ENCODE measurements at regions not wholly inside any gene's neighbourhood (a gene's known extent, or its start where the extent isn't known, plus 50 kb on each side); places are given as distances from the start of the nearest gene placed in this dataset.

DNA sequence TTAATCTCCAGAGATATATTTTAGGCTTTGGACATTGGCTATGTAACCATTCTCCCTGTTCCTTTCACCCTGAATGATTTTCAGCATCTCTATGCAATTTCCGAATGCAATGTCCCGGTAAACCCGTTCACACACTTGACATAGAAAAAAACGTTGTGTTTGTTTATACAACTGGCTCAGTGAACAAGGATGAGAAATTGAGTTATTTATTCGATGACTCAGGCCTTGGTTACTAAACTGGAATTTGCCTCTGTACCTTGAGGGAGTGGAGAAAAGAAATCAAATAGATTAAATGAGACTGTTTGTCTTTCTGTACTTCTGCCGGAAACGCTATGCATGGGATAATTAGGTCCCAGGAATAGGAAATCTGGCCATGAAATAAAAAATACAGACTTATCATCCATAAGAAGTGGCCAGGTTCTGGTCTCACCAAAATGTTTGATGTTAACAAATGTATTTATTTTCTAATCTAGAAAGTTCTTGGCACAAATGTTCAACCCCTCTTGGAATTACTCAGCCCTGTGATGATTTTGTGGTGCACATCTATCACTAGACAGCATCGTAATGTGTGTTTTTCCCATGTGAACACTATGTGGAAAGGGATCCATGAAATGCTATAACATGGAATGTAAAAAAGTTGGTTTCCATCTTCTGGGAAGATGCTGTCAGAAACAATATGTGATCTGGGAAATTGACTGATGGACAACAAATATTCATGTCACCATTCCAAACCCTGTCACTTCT is 253.9 kb downstream of the DUSP10 start:
- no peak for TF ChIP-seq ZFX (IDR thresholded peaks at IDR 0.05)
- TF ChIP-seq, protein P1, sequence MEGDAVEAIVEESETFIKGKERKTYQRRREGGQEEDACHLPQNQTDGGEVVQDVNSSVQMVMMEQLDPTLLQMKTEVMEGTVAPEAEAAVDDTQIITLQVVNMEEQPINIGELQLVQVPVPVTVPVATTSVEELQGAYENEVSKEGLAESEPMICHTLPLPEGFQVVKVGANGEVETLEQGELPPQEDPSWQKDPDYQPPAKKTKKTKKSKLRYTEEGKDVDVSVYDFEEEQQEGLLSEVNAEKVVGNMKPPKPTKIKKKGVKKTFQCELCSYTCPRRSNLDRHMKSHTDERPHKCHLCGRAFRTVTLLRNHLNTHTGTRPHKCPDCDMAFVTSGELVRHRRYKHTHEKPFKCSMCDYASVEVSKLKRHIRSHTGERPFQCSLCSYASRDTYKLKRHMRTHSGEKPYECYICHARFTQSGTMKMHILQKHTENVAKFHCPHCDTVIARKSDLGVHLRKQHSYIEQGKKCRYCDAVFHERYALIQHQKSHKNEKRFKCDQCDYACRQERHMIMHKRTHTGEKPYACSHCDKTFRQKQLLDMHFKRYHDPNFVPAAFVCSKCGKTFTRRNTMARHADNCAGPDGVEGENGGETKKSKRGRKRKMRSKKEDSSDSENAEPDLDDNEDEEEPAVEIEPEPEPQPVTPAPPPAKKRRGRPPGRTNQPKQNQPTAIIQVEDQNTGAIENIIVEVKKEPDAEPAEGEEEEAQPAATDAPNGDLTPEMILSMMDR (conservative IDR thresholded peaks at IDR 0.05): no peak
- no peak overlapping the region for H3K27ac ChIP-seq

- no peak overlapping the region for H3K27ac ChIP-seq
- no peak for TF ChIP-seq ZFX (IDR thresholded peaks at IDR 0.05)
- TF ChIP-seq, protein P1 (conservative IDR thresholded peaks at IDR 0.05): no peak
These were observed 253.3 kb downstream of the DUSP10 start for GRCh38 chr1:221488550-221488949.

- H3K27ac ChIP-seq: no peak overlapping the region
- TF ChIP-seq, protein P1 (conservative IDR thresholded peaks at IDR 0.05): no peak
- no peak for TF ChIP-seq ZFX (IDR thresholded peaks at IDR 0.05)
These were observed 247.2 kb downstream of the DUSP10 start for GRCh38 chr1:221494670-221495069.

- H3K27ac ChIP-seq: no peak overlapping the region
- no peak for TF ChIP-seq ZFX (IDR thresholded peaks at IDR 0.05)
- TF ChIP-seq, protein P1 (conservative IDR thresholded peaks at IDR 0.05): no peak
These were observed 244.8 kb downstream of the DUSP10 start for GRCh38 chr1:221497046-221497445.

GRCh38 chr1:221503268-221503667 is 238.6 kb downstream of the DUSP10 start:
- TF ChIP-seq, protein P1 (conservative IDR thresholded peaks at IDR 0.05): no peak
- no peak for TF ChIP-seq ZFX (IDR thresholded peaks at IDR 0.05)
- no peak overlapping the region for H3K27ac ChIP-seq

DNA sequence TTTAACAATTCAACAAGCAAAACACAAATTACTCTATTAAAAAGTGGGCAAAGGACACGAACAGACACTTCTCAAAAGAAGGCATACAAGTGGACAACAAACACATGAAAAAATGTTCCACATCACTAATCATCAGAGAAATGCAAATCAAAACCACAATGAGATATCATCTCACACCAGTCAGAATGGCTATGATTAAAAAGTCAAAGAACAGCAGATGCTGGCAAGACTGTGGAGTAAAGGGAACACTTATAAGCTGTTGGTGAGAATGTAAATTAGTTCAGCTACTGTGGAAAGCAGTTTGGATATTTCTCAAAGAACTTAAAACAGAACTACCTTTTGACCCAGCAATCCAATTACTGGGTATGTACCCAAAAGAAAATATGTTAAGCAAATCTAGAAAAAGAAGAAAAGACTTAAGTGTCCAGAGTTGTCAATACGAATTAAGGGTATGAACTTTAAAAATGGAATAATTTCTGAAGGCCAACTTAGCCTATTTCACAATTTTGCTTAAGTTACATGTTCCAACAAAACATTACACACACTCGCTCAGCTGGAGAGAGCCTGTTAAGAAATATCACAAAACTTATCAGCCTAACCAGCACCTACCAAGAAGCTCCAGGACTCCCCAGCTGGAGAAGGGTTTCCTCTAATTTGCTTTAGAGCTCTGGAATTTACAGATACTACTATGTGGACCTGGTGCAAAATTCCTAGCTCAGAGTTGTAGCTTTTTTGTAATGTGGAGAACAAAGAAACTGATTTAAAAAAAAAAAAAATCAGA is 232.1 kb downstream of the DUSP10 start:
- no peak overlapping the region for H3K27ac ChIP-seq
- no peak for TF ChIP-seq ZFX (IDR thresholded peaks at IDR 0.05)
- TF ChIP-seq, protein P1 (conservative IDR thresholded peaks at IDR 0.05): no peak
